Muscle of arm (tissue), 1 donor: ENCODE measurements at regions not wholly inside any gene's neighbourhood (a gene's known extent, or its start where the extent isn't known, plus 50 kb on each side); places are given as distances from the start of the nearest gene placed in this dataset.

Experiments
- DNase-seq: peaks from one replicate; pipeline ENCODE4 v3.0.0-alpha.2; 2013

- no peak for DNase-seq
These were observed 70.1 kb upstream of the TMLHE start for GRCh38 chrX:155682834-155683233.

DNA sequence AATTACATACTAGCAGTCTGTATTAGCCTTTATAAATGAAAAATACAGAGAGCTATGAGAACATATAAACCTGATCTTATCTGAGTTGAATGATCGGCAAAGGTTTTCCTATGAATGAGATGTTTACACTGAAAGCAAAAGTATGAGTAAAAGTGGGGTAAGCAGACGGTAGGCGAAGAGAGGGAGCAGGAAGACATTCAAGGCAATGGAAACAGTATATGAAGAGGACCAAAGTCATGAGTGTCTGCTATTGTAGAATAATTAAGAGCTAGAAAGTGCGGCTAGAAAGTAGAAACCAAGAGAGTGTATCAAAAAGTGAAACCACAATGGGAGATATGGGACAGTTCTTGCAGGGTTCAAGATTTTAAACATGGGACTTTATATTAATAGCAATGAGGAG is 67.0 kb upstream of the TMLHE start:
- DNase-seq = no peak

DNA sequence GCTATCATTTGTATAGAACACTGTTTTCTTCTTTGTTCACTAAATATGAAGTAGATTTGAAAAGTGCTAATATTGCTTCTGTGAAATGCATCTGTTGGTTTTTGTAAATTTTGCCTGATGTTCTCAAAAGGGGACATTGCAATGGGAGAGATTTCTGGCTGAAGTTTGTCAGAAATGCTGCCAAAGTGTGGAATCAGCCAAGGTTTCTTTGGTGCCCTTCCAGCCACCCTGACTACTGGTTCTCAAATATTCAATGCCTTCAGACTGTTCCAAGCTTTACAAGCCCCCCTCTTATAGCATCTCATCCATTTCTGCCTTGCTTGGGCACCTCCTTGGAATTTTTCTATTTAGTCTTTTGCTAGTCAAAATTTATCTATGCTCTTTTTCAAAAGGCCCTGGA is 60.6 kb upstream of the TMLHE start:
- DNase-seq = no peak

- DNase-seq = no peak
These were observed 54.0 kb upstream of the TMLHE start for GRCh38 chrX:155666741-155667140.
